Left lung (tissue), 4 donors: ENCODE measurements at regions not wholly inside any gene's neighbourhood (a gene's known extent, or its start where the extent isn't known, plus 50 kb on each side); places are given as distances from the start of the nearest gene placed in this dataset.
"Not testable (repeated sequence)": the region's sequence is repeated elsewhere in the genome, so short reads cannot be mapped to it uniquely, and the experiment has no call there.

Experiments
- ATAC-seq: fragments of 200-7000 bp; cut with Tn5 transposase; one replicate; pipeline ENCODE4 v1.9.1; 2020; ENCODE audit warnings: moderate library complexity
- DNase-seq, 4 donors: peaks; one replicate each; pipeline ENCODE4 v3.0.0-alpha.2; 2013 to 2020
- H3K27ac ChIP-seq, 2 donors: fragments of 200-600 bp; sonication (generic) in 1 of 2; one replicate each; pipeline versions ENCODE4 v1.5.0 to v1.8.0; 2020 to 2021
- H3K27me3 ChIP-seq, 2 donors: fragments of 200-600 bp; sonication (generic) in 1 of 2; one replicate each; pipeline versions ENCODE4 v1.5.0 to v1.8.0; 2020 to 2021
- H3K36me3 ChIP-seq, 2 donors: fragments of 200-600 bp; sonication (generic) in 1 of 2; one replicate each; pipeline versions ENCODE4 v1.5.0 to v1.8.0; 2020 to 2021
- H3K4me1 ChIP-seq, 2 donors: fragments of 200-600 bp; one replicate each; pipeline ENCODE4 v1.8.0; 2021
- H3K4me3 ChIP-seq, 2 donors: fragments of 200-600 bp; sonication (generic) in 1 of 2; one replicate each; pipeline versions ENCODE4 v1.5.0 to v1.8.0; 2020 to 2021; ENCODE audit warnings: mild to moderate bottlenecking in 1 of 2
- H3K9me3 ChIP-seq, 2 donors: fragments of 200-600 bp; sonication (generic) in 1 of 2; one replicate each; pipeline versions ENCODE4 v1.5.0 to v1.8.0; 2020 to 2021
- intact Hi-C, 2 donors: fragments of 100-400 bp; cut with DNase I; formaldehyde crosslinking; loops; one replicate each; pipeline versions ENCODE4 v1.11.2 to v1.14.2; 2022
- TF ChIP-seq, protein P1 (sequence below), 2 donors: fragments of 200-600 bp; sonication (generic) in 1 of 2; IDR thresholded peaks; one replicate each; pipeline versions ENCODE4 v1.5.0 to v1.8.0; 2021; ENCODE audit warnings: antibody characterized with exemption in 2 of 2
- donor health status: DM: no; HTN: yes; CAD: no.
- donor health status: DM: no; HTN: no; CAD: no.

GRCh38 chr6:153340568-153340967 lies 209.5 kb upstream of the RGS17 start:
- no peaks in the 10 kb centered on the region for H3K36me3 ChIP-seq
- no peaks in the 10 kb centered on the region for H3K27me3 ChIP-seq
- H3K27ac ChIP-seq = no peak overlapping the region
- DNase-seq (no peak), ATAC-seq (no peak)
- intact Hi-C loops = no loop called here
- no peaks in the 10 kb centered on the region for H3K9me3 ChIP-seq
- H3K4me1 ChIP-seq = no peaks in the 10 kb centered on the region
- H3K4me3 ChIP-seq = no peak overlapping the region
- TF ChIP-seq, protein P1, sequence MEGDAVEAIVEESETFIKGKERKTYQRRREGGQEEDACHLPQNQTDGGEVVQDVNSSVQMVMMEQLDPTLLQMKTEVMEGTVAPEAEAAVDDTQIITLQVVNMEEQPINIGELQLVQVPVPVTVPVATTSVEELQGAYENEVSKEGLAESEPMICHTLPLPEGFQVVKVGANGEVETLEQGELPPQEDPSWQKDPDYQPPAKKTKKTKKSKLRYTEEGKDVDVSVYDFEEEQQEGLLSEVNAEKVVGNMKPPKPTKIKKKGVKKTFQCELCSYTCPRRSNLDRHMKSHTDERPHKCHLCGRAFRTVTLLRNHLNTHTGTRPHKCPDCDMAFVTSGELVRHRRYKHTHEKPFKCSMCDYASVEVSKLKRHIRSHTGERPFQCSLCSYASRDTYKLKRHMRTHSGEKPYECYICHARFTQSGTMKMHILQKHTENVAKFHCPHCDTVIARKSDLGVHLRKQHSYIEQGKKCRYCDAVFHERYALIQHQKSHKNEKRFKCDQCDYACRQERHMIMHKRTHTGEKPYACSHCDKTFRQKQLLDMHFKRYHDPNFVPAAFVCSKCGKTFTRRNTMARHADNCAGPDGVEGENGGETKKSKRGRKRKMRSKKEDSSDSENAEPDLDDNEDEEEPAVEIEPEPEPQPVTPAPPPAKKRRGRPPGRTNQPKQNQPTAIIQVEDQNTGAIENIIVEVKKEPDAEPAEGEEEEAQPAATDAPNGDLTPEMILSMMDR (IDR thresholded peaks at IDR 0.05) = no peak

- H3K27ac ChIP-seq = no peak overlapping the region
- no peaks in the 10 kb centered on the region for H3K4me1 ChIP-seq
- intact Hi-C loops = no loop called here
- no peaks in the 10 kb centered on the region for H3K27me3 ChIP-seq
- no peak for ATAC-seq
- no peaks in the 10 kb centered on the region for H3K9me3 ChIP-seq
- no peak overlapping the region for H3K4me3 ChIP-seq
- no peak for DNase-seq
- TF ChIP-seq, protein P1 (IDR thresholded peaks at IDR 0.05) = no peak
- no peaks in the 10 kb centered on the region for H3K36me3 ChIP-seq
These were observed 203.0 kb upstream of the RGS17 start for GRCh38 chr6:153334121-153334520.

GRCh38 chr6:153331221-153331620 lies 200.1 kb upstream of the RGS17 start:
- H3K9me3 ChIP-seq, intact Hi-C loops, H3K4me3 ChIP-seq, DNase-seq, H3K27me3 ChIP-seq, H3K36me3 ChIP-seq, ATAC-seq, H3K4me1 ChIP-seq, H3K27ac ChIP-seq: not testable (repeated sequence)

GRCh38 chr6:153328194-153328593 lies 197.1 kb upstream of the RGS17 start:
- Histone ChIP-seq H3K36me3 (no peaks in the 10 kb centered on the region), H3K4me3 (no peak overlapping the region), H3K27ac (no peak overlapping the region), H3K4me1 (no peaks in the 10 kb centered on the region), H3K9me3 (no peaks in the 10 kb centered on the region), H3K27me3 (no peaks in the 10 kb centered on the region)
- ATAC-seq (peak; percentile 29), DNase-seq (no peak)
- intact Hi-C loops = no loop called here
- TF ChIP-seq, protein P1 (IDR thresholded peaks at IDR 0.05) = no peak

DNA sequence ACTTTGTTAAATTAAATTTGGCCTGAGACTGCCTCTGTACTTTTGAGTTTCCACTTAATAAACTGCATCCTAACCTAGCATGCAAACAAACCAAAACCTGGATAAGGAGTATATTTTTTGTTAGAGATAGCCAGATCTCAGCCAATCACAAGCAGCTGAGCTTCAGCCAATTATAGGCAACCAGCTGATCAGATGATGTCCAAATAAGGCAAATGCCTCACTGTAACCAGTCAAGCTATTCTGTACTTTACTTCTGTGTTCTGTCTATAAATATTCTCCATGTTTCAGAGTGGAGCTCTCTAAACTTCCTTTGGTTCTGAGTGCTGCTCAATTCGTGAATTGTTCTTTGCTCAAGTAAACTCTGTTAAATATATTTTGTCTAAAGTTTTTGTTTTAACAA lies 194.6 kb upstream of the RGS17 start:
- Histone ChIP-seq H3K4me3 (no peak overlapping the region), H3K9me3 (no peaks in the 10 kb centered on the region), H3K36me3 (no peaks in the 10 kb centered on the region), H3K27ac (no peak overlapping the region), H3K27me3 (no peaks in the 10 kb centered on the region), H3K4me1 (no peaks in the 10 kb centered on the region)
- no peak for ATAC-seq
- TF ChIP-seq, protein P1 (IDR thresholded peaks at IDR 0.05) = no peak
- intact Hi-C loops = no loop called here
- DNase-seq = no peak

- Histone ChIP-seq H3K27me3 (no peaks in the 10 kb centered on the region), H3K9me3 (no peaks in the 10 kb centered on the region), H3K4me3 (no peak overlapping the region), H3K27ac (no peak overlapping the region), H3K36me3 (no peaks in the 10 kb centered on the region), H3K4me1 (no peaks in the 10 kb centered on the region)
- TF ChIP-seq, protein P1 (IDR thresholded peaks at IDR 0.05) = no peak
- DNase-seq (peak; percentile 8 to 79 (median 62)), ATAC-seq (peak; percentile 78)
- intact Hi-C loops = no loop called here
These were observed 181.6 kb upstream of the RGS17 start for GRCh38 chr6:153312634-153313033.
